H7 (cell line): ENCODE measurements at regions not wholly inside any gene's neighbourhood (a gene's known extent, or its start where the extent isn't known, plus 50 kb on each side); places are given as distances from the start of the nearest gene placed in this dataset.

Experiments used
- DNase-seq: peaks from one replicate; pipeline ENCODE4 v3.0.0; 2012
- H3K27me3 ChIP-seq: 2 replicates; pipeline ENCODE4 v1.6.0; 2011; ENCODE audit warnings: mild to moderate bottlenecking, low read length; ENCODE audit not compliant: control insufficient read depth, insufficient read depth
- H3K36me3 ChIP-seq: replicated peaks from 2 replicates; pipeline ENCODE4 v1.5.1; 2011; ENCODE audit warnings: low read length; ENCODE audit not compliant: control insufficient read depth, insufficient read depth
- H3K4me3 ChIP-seq: 2 replicates; pipeline ENCODE4 v1.5.1; 2011; ENCODE audit warnings: low read depth, mild to moderate bottlenecking, control low read depth, low read length, moderate library complexity; ENCODE audit not compliant: insufficient read depth

DNA sequence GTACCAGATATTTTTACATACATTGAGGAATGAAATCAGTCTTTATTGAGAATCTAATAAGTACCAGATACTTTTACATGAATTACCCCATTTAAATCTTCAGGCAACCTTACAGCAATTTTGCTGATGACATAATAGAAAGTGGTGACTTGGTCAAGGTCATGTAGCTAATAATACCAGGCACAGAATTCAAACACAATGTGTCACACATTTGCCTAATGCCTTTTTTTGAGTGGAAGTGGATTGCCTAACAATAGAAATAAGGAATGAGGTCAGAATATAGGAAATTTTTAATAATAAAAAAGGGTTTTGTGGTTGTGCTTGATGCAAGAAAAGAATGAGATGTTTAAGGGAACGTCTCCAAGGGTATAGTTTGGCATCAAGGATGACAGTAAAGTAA, 466.6 kb upstream of the IGFBP3 start:
- no peak overlapping the region for H3K4me3 ChIP-seq
- no peaks in the 10 kb centered on the region for H3K36me3 ChIP-seq
- no peak for DNase-seq
- no peaks in the 10 kb centered on the region for H3K27me3 ChIP-seq

DNA sequence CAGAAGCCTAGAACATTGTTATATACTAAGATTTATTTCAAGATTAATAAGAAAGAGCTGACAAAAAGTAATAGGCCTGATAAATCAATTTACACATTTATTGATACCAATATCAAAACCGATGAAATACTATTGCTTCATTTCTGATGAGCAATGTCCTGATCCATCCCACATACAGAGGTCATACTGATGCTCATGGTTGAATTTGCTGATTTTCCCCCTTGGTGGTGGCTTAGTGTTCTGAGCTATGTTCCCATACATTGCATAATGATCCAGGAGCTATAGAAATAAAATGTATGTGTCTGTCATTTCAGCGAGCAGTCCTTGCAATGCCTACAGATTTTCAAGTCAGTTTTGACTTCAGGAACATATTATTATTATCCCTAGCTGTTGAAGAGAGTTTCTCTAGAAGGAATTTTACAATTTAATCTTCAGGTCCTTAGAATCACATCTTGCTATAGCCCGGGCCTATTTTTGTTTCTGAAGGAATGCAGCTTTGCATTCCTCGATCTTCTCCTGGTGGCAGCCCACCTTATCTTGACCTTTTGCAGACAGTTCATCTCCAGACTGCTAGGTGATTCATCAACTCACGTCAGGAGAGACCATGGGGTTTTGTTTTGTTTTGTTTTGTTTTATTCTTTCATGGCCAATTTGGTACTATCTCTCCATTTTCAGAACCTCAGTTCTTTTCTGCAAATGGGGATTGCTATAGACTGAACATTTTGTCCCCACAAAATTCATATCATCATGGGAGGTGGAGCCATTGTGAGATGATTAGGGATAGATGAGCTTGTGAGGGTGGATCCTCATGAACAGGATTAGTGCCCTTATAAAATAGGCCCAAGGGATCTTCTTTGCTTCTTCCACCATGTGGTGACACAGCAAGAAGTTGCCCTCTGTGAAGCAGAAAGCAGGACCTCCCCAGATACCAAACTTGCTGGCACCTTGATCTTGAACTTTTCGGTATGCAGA, 465.6 kb upstream of the IGFBP3 start:
- no peak overlapping the region for H3K4me3 ChIP-seq
- no peaks in the 10 kb centered on the region for H3K27me3 ChIP-seq
- DNase-seq = no peak
- no peaks in the 10 kb centered on the region for H3K36me3 ChIP-seq

DNA sequence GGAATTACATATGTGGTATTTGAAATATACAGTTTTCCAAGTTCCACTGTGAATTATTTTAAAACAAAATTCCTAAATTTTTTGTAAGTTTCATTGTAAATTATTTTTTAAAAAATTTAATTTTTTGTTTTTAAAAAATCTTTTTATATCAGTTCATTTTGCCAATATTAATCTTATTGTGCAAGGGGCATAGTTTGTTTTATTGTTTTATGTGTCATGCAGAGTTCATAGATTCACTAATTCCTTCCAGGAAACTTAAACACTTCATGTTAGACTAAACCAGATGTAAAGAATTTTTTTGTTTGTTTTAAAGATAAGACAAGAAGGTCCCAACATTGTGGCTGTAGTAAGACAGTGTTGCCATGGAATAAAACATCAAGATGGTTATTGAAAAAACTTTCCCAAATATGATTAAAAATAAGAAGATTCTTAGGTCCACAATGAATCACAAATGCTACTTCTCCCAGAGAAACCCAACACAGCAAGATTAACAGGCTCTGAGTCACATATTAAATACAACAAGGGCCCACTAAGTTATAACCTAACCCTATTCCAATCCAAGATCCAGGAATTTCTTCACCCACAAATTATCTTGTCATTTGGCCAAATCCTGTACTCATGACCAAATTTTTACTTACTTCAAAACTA, 464.7 kb upstream of the IGFBP3 start:
- H3K36me3 ChIP-seq = no peaks in the 10 kb centered on the region

DNA sequence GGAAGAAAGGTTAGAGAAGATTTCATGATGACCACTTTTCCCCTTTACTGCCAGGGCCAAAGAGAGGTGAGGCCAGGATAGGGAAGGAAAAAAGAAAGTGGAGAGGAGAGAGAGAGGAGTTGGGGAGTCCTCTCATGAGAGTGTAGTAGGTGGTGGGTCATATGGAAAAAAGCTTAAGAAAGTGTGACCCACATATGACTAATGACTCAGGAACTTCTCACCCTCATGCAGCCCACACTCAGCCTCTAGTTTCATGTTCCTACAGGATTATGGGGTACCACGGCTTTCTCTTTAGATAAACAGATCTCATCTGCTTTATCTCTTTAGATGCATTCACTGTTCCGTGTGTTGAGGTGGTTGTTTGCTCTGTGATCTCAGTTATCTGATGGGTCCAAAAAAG, 462.5 kb upstream of the IGFBP3 start:
- Histone ChIP-seq H3K4me3 (no peak overlapping the region), H3K36me3 (no peaks in the 10 kb centered on the region), H3K27me3 (no peaks in the 10 kb centered on the region)
- DNase-seq = no peak

More for the DNA sequence above, 464.7 kb upstream of the IGFBP3 start:
- H3K4me3 ChIP-seq = no peak overlapping the region
- H3K27me3 ChIP-seq = no peaks in the 10 kb centered on the region
- no peak for DNase-seq

DNA sequence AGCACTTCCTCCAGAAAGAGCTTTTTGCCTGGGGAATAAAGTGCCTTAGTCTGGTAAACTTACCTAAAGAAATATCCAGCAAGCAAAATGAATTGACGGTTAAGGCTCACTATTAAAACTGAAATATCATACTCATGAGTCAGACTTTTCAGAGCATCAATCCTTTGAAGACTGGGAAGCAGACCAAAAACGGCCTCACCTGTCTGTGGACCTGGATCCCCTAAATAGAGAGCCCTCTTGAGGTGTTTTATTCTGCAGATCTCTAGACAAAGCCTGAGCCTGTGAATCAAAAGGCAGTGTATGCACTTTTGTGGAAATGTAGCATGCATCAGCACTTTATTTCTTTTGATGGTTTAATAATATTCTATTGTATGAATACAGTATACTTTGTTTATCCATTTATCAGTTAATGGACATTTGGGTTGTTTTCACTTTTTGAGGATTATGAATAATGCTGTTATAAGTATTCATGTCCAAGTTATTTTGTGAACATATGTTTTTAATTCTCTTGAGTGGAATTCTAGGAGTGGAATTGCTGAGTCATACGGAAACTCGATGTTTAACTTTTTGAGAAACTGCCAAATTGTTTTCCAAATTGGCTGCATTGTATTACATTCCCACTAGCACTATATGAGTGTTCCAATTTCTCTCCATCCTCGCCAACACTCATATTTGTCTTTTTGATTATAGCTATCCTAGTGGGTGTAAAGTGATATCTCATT, 449.0 kb upstream of the IGFBP3 start:
- H3K4me3 ChIP-seq = no peak overlapping the region
- H3K36me3 ChIP-seq = no peaks in the 10 kb centered on the region
- DNase-seq = no peak
- no peaks in the 10 kb centered on the region for H3K27me3 ChIP-seq

DNA sequence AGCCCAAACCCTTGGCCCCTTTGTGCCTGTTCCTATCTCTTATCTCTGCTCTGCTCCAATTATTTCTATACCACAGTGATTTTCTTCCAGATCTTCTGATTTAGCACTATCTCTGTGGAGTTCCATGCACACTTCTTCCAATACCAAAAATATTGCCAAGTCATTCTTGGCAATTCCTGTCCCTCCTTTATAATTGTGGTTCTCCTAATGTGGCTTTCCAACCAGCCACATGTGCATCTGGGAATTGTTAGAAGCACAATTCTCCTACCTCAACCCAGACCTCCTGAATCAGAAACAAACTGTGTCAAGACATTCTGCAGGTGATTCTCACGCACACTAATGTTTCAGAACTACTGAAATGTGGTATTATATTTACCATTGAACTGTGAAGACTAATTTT, 447.8 kb upstream of the IGFBP3 start:
- no peak for DNase-seq
- Histone ChIP-seq H3K4me3 (no peak overlapping the region), H3K36me3 (no peaks in the 10 kb centered on the region), H3K27me3 (no peaks in the 10 kb centered on the region)

DNA sequence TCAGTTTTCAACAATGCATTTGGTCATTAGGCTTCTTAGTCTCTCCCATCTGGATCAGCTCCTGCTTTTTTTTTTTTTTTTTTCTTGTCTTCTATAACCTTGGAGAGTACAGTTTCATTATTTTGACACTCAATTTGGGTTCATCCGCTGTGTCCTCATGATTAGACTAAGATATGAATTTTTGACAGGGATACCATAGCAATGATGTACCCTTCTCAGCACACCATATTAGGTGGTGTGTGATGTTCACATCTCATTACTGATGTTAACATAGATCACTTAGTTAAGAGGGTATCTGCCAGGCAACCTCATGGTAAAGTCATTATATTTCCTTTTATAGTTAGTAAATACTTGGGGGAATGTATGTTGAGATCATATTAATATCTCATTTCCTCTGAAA, 445.5 kb upstream of the IGFBP3 start:
- Histone ChIP-seq H3K27me3 (no peaks in the 10 kb centered on the region), H3K36me3 (no peaks in the 10 kb centered on the region), H3K4me3 (no peak overlapping the region)
- DNase-seq = no peak

DNA sequence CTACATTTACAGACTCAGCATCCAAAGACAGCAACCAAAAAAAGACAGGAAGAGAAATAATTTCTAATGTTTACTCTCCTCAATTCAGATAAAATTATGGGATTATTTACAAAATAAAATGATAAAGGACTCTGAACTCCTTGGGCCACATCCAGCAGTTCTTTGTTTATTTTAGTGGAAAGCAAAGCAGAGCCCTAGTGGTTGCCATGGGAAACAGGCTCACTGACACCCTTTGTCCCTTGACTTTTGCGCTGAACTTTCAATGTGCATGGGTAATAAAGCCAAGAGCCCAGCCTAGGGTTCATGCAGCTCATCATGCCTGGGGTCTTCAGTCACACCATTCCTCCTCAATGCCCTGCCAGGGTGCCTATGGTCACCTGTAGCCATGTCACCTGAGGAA, 442.6 kb upstream of the IGFBP3 start:
- Histone ChIP-seq H3K27me3 (no peaks in the 10 kb centered on the region), H3K36me3 (no peaks in the 10 kb centered on the region), H3K4me3 (no peak overlapping the region)
- no peak for DNase-seq

DNA sequence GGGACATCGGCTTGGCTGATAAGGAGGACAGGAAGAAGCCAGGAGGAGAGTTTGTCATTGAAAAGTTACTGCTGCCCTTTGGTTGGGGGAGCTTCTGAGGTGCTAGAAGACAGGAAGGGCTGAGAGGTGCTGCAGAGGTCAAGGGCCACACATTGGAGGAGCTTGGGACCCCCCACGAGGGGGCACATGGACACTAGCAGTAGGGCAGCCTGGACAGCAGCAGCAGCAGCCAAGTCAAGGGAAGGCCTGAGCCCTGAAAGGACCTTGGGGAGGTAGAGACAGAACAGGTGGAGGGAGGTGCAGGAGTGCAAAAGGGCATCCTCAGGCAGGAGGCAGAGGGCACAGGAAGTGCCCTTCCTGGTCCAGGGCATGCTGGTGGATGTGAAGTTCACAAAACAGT, 439.7 kb upstream of the IGFBP3 start:
- Histone ChIP-seq H3K36me3 (no peaks in the 10 kb centered on the region), H3K4me3 (no peak overlapping the region), H3K27me3 (no peaks in the 10 kb centered on the region)
- no peak for DNase-seq

DNA sequence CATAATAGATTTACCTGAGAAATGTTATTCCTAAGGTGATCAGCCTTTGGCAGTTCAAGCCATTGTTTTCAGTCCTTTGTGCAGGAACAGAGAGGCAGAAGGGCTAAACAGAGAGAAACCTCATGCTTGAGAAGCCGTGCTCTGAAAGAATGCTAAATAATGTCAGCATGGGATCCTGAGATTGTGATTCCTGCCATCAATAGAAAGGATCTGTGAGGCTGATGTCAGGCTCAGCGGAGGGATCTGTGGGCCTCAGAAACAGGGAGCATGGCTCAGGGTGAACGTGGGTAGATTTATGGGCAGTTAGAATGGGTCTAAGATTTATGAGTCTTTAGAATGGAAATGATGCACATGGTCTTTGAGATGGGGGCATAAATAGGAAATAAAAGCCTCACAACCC, 439.2 kb upstream of the IGFBP3 start:
- peak; percentile 25 for DNase-seq
- Histone ChIP-seq H3K27me3 (no peaks in the 10 kb centered on the region), H3K4me3 (no peak overlapping the region), H3K36me3 (no peaks in the 10 kb centered on the region)

DNA sequence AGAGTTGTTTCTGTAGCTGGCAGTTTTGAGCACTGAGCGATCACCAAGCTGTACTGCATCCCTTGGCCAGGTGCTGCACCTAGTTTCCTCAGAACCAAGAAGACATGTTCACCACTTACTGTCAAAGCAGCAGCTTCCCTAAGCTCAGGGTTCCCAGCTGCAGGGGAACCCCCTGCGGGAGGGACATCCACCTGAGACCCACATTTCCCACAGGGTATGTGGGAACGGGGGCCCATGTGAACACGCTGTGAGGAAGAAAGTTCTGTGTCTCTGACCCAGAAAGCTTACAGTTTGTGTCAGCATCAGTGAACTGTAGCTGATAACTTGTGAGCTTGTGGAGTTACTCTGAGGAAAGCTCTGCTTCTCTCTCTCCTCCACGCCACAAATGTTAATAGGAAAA, 436.8 kb upstream of the IGFBP3 start:
- no peak for DNase-seq
- H3K27me3 ChIP-seq = no peaks in the 10 kb centered on the region
- no peaks in the 10 kb centered on the region for H3K36me3 ChIP-seq
- no peak overlapping the region for H3K4me3 ChIP-seq

DNA sequence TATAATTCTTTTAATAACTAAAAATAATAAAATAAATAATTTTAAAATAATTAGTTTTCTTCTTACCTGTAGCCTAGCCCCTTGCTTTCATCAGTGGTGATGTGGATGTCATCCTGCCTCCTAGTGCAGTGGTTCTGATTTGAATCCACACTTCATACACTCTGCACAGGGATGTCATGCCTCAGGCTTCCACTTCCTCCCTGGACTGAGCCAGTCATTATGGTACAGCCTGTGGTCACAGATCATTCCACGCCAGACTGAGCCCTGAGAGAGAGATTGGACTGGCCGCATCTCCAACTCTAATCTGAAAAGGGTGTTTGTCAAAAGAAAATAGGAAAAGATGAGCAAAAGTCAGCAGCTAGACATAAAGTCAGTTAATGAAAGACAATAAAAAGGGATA, 436.2 kb upstream of the IGFBP3 start:
- Histone ChIP-seq H3K36me3 (no peaks in the 10 kb centered on the region), H3K4me3 (no peak overlapping the region), H3K27me3 (no peaks in the 10 kb centered on the region)
- no peak for DNase-seq

DNA sequence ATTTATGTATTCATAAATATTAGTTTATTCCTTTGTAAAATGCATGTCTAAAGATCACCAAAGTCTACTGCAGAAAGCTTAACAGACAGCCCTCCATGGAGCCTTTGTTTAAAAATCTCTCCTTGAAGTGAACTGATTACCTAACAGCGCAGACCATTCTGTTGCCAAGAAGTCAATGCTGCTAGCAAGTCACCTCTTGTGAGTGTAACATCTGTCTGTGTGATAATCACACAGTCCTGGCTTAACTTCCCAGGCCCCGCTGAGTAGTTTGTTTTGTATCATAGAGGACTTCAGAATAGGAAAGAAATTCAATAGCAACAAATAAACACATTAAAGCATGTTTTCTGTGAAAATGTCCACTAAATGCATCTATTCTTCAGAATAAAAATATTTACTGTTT, 435.3 kb upstream of the IGFBP3 start:
- no peak overlapping the region for H3K4me3 ChIP-seq
- no peaks in the 10 kb centered on the region for H3K27me3 ChIP-seq
- H3K36me3 ChIP-seq = no peaks in the 10 kb centered on the region
- DNase-seq = no peak

DNA sequence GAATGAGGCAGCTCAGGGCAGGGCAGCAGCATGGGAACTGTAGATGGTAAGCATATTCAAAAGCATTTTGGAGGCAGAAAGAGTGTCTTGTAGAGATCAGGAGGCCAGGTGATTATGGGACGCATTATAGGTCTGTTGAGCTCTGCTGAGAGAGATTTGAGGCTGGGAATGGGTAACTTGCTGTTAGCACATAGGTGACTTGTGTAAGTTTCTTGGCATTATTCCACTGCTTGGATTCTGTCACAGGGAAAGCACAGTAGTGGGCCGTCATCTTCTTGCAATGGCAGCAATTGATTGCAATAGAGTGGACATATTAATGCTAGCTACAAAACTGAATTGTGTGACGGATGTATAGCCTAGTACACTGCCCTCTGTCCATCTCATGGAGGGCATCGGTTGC, 434.3 kb upstream of the IGFBP3 start:
- Histone ChIP-seq H3K27me3 (no peaks in the 10 kb centered on the region), H3K4me3 (no peak overlapping the region), H3K36me3 (no peaks in the 10 kb centered on the region)
- DNase-seq = no peak
